ENCODE measurements at regions not wholly inside any gene's neighbourhood (a gene's known extent, or its start where the extent isn't known, plus 50 kb on each side); places are given as distances from the start of the nearest gene placed in this dataset.
A peak's percentile ranks its signal among the peaks of the same experiment; 100 is the strongest.
"Not testable (repeated sequence)": the region's sequence is repeated elsewhere in the genome, so short reads cannot be mapped to it uniquely, and the experiment has no call there.

DNA sequence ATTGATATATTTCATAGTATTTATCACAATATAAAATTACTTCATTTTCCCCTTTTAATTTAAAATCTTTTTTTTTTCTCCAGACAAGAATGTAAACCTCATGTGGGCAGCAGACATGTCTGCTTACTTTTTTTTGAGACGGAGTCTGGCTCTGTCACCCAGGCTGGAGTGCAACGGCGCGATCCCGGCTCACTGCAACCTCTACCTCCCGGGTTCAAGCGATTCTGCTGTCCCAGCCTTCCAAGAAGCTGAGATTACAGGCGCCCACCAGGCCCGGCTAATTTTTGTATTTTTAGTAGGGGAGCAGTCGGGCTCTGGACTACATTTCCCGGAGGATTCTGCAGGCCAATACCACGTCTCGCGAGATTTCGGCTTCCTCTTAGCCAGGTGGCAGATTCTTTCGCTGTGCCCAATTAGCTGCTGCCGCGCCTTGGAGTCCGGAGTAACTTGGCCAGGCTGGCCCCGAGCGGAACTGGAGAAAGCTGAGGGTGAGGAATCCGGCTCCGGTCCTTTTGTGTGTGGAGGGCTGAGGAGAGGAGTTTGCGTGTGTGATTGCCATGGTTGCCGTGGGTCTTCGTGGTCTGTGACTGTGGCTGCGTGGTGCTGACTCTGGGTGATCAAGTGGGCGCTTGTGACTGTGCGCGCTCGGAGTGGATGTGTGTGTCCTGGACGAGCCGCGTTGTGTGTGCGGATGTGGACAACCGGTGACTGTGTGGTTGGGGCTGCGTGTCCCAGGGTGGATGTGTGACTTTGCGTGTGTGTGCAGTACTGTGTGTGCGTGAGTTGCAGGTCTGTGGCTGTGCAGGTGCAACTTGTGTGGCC is 313.0 kb upstream of the ZNF337 start:
- H3K4me1 ChIP-seq (replicated peaks in 1 of 2); H3K9me3 ChIP-seq (replicated peaks in 1 of 3); intact Hi-C loops (cut with DNase I); H3K27me3 ChIP-seq; H3K36me3 ChIP-seq (replicated peaks in 1 of 2): not testable (repeated sequence)
- peak; percentile 91 to 97 (median 96) for DNase-seq
- Histone ChIP-seq H3K4me3 (peak overlapping the region; percentile 60 to 69 (median 64)), H3K27ac (peak overlapping the region; percentile 81 to 94 (median 85))
- TF ChIP-seq POLR2A (IDR thresholded peaks at IDR 0.05), result peak; percentile 46 to 85
- 28 to 43% (median 34%) methylated on average over 33 to 39 of the region's 39 CpGs for WGBS, 4 donors

DNA sequence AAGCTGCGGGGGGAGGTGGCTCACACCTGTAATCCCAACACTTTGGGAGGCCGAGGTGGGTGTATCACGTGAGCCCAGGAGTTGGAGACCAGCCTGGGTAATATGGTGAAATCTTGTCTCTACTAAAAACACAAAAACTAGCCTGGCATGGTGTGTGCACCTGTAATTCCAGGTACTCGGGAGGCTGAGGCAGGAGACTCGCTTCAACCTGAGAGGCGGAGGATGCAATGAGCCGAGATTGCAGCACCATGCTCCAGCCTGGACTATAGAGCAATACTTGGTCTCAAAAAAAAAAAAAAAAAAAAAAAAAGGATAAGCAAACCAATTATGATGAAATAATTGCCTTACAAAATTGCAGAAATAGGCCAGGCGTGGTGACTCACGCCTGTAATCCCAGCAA is 311.4 kb upstream of the ZNF337 start:
- H3K4me3 ChIP-seq; DNase-seq; H3K27me3 ChIP-seq; H3K4me1 ChIP-seq (replicated peaks in 1 of 2); H3K9me3 ChIP-seq (replicated peaks in 1 of 3); H3K27ac ChIP-seq; H3K36me3 ChIP-seq (replicated peaks in 1 of 2); intact Hi-C loops (cut with DNase I): not testable (repeated sequence)
- 87 to 94% (median 90%) methylated on average over 9 of the region's 9 CpGs for WGBS, 4 donors

DNA sequence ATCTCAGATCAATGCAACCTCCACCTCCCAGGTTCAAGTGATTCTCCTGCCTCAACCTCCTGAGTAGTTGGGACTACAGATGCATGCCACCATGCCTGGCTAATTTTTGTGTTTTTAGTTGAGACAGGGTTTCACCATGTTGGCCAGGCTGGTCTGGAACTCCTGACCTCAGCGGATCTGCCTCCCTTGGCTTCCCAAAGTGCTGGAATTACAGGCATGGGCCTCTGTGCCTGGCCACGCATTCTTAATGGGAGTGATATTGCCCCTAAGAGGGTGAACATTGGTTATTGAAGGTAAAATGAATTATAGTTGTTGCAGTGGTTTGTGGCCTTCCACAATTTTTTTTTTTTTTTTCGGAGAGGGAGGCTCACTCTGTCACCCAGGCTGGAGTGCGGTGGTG is 309.5 kb upstream of the ZNF337 start:
- 76 to 93% (median 89%) methylated on average over 4 of the region's 4 CpGs for WGBS, 4 donors
- intact Hi-C loops (cut with DNase I); H3K27ac ChIP-seq; H3K4me3 ChIP-seq; H3K27me3 ChIP-seq; H3K9me3 ChIP-seq (replicated peaks in 1 of 3); H3K36me3 ChIP-seq (replicated peaks in 1 of 2); H3K4me1 ChIP-seq (replicated peaks in 1 of 2); DNase-seq: not testable (repeated sequence)

DNA sequence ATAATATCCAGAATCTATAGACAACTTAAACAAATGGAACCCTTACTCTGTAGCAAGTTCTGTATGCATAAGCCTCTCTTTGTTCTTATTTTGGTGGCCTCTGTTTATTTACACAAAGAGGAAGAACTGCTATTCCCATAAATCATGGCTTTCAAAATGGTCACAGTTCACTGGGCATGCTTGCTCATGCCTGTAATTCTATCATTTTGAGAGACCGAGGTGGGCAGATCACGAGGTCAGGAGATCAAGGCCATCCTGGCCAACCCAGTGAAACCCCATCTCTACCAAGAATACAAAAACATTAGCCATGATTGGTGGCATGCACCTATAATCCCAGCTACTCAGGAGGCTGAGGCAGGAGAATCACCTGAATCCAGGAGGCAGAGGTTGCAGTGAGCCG is 307.3 kb upstream of the ZNF337 start:
- H3K9me3 ChIP-seq (replicated peaks in 1 of 3); H3K27ac ChIP-seq; H3K36me3 ChIP-seq (replicated peaks in 1 of 2); H3K27me3 ChIP-seq; H3K4me3 ChIP-seq; intact Hi-C loops (cut with DNase I); DNase-seq; H3K4me1 ChIP-seq (replicated peaks in 1 of 2): not testable (repeated sequence)
- 63 to 78% (median 72%) methylated on average over 3 of the region's 3 CpGs for WGBS, 4 donors

DNA sequence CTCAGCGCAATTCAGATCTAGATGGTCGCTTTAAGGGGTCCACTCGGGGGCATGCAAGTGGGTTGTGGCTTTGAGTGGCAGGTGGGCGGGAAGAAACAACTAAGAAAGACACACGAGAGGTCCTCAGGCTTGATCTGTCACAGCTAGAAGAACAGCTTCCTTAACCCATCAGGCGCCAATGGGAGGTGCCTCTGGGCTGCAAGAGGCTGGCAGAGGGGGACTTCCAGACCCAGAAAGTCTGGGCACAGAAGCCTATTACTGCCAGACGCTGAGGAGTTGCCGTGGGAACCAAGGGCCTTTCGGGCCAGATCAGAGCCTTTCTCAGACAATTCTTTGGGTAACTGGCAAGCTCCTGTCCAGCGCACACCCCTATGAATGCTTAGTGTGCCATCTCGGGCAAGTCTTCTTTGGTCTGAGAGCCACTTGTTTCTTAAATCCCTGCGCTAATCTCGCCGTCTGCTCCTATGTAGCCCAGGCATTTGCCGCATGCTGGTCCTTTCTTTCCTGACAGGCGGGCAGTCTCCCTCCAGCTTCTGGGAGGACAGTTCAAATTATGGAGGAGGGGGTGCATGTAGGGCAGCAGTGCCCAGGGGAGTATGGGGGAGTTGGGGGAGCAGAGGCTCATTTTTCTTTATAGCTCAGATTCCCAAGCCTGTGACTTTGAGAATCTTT is 300.9 kb upstream of the ZNF337 start:
- H3K9me3 ChIP-seq (replicated peaks in 1 of 3); H3K4me3 ChIP-seq; intact Hi-C loops (cut with DNase I); H3K36me3 ChIP-seq (replicated peaks in 1 of 2); H3K27me3 ChIP-seq; DNase-seq; H3K27ac ChIP-seq; H3K4me1 ChIP-seq (replicated peaks in 1 of 2): not testable (repeated sequence)
- 77 to 85% (median 84%) methylated on average over 15 to 16 of the region's 16 CpGs for WGBS, 4 donors

DNA sequence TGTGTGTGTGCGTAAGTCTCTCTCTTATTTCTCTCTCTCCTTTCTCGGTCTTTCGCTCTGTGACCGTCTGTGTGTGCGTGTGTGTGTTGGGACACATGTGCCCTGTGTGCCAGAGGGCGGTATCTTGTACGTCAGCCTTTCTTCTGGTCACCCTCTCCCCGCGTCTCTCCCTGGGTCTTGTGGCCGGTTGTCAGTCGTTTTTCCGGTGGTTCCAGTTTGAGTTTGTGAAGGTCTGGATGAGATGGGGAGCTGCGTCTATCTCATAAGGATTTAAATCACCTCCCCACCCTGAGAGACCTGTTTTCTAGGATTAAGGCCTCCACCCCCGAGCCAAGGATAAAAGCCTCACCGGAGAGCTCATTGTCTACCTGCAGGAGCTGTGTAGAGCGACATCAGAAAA is 295.5 kb upstream of the ZNF337 start:
- intact Hi-C loops (cut with DNase I), result no loop called here
- Histone ChIP-seq H3K4me3 (no peak overlapping the region), H3K9me3 (replicated peaks in 1 of 3) (no peaks in the 10 kb centered on the region), H3K27ac (no peak overlapping the region), H3K4me1 (replicated peaks in 1 of 2) (no peaks in the 10 kb centered on the region), H3K27me3 (no peaks in the 10 kb centered on the region), H3K36me3 (replicated peaks in 1 of 2) (no peaks in the 10 kb centered on the region)
- no peak for DNase-seq
- TF ChIP-seq, protein P1, sequence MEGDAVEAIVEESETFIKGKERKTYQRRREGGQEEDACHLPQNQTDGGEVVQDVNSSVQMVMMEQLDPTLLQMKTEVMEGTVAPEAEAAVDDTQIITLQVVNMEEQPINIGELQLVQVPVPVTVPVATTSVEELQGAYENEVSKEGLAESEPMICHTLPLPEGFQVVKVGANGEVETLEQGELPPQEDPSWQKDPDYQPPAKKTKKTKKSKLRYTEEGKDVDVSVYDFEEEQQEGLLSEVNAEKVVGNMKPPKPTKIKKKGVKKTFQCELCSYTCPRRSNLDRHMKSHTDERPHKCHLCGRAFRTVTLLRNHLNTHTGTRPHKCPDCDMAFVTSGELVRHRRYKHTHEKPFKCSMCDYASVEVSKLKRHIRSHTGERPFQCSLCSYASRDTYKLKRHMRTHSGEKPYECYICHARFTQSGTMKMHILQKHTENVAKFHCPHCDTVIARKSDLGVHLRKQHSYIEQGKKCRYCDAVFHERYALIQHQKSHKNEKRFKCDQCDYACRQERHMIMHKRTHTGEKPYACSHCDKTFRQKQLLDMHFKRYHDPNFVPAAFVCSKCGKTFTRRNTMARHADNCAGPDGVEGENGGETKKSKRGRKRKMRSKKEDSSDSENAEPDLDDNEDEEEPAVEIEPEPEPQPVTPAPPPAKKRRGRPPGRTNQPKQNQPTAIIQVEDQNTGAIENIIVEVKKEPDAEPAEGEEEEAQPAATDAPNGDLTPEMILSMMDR (IDR thresholded peaks at IDR 0.05), result no peak
- TF ChIP-seq POLR2A (IDR thresholded peaks at IDR 0.05), result no peak
- 81 to 88% (median 86%) methylated on average over 16 of the region's 16 CpGs for WGBS, 4 donors
